ENCODE measurements at regions not wholly inside any gene's neighbourhood (a gene's known extent, or its start where the extent isn't known, plus 50 kb on each side); places are given as distances from the start of the nearest gene placed in this dataset.
A peak's percentile ranks its signal among the peaks of the same experiment; 100 is the strongest.

DNA sequence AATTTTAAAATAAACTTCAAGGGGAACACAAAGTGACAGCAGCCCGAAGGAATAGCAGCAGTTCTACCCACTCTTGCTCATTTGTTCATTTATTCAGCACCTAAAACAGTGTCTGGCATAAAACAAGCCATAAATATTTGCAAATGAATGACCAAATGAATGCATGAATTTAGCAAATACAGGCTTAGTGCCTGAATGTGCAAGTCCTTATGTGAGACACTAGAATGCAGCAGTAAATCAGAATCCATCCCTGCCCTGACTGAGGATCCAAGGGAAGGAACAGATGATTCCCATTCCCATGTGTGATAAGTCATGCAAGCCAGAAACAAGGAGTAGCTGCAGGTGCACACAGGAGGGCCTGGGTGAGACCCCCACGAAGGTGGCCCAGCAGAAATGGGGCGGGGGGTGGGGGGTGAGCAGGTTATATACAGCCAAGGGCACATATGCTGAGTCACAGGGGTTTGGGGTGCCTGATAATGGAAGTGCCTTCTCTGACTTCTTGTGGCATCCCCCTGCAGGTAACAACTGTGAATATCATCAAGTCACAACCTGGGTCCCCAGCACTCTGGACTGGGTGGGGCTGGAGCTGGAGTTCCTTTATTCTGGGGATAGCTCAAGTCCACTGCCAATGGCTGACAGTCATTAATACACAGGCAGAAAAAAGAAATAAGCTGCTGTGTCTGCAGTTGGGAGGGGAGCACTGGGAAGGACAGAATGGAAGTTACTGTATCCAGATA, 311.9 kb downstream of the TXNL1 start:
- Histone ChIP-seq H2AFZ (ENCODE audit: low read length) (peak overlapping the region; percentile 52), H3K36me3 (ENCODE audit: insufficient read depth, low read length) (no peaks in the 10 kb centered on the region), H3K4me1 (ENCODE audit: insufficient read depth, low read length) (peaks cover 21% of the 10 kb centered on the region), H3K4me3 (ENCODE audit: insufficient read depth, low read length) (no peak overlapping the region), H3K27me3 (ENCODE audit: insufficient read depth, low read length) (no peaks in the 10 kb centered on the region), H3K79me2 (ENCODE audit: insufficient read depth, low read length) (no peaks in the 10 kb centered on the region), H3K9me3 (ENCODE audit: low read depth, low read length) (no peaks in the 10 kb centered on the region), H3K4me2 (ENCODE audit: insufficient read depth, low read length) (peak overlapping the region; percentile 38), H3K27ac (ENCODE audit: low read depth, low read length) (no peak overlapping the region), H4K20me1 (ENCODE audit: insufficient read depth, low read length) (no peaks in the 10 kb centered on the region)
- no peak for TF ChIP-seq CTCF (IDR thresholded peaks at IDR 0.05; ENCODE audit: extremely low read depth, low read depth, low read length)
- DNase-seq (ENCODE audit: insufficient read length, low spot score, missing footprints), result no peak

DNA sequence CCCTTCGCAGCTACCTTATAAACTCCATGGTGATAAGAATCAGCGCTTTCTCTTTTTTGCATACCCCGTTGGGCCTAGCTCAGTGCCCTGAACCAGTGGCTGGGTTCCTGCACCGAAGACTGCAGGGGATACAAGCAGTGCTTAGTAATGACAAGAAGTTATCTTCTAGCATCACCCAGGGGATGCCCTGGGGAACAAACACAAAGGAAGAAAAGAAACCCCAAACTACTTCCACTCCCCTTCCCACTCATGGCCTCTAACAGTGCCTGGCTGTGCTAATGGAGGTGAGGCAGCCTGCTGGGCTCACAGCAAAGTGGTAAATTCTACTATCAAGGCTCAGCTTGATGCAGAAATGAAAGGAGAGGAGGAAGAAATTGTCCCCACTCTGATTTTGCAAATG, 314.7 kb downstream of the TXNL1 start:
- no peaks in the 10 kb centered on the region for H3K79me2 ChIP-seq (ENCODE audit: insufficient read depth, low read length)
- H3K27me3 ChIP-seq (ENCODE audit: insufficient read depth, low read length), result no peaks in the 10 kb centered on the region
- no peak overlapping the region for H3K4me2 ChIP-seq (ENCODE audit: insufficient read depth, low read length)
- H3K27ac ChIP-seq (ENCODE audit: low read depth, low read length), result no peak overlapping the region
- no peak for TF ChIP-seq CTCF (IDR thresholded peaks at IDR 0.05; ENCODE audit: extremely low read depth, low read depth, low read length)
- no peak overlapping the region for H2AFZ ChIP-seq (ENCODE audit: low read length)
- no peak for DNase-seq (ENCODE audit: insufficient read length, low spot score, missing footprints)
- no peak overlapping the region for H3K4me3 ChIP-seq (ENCODE audit: insufficient read depth, low read length)
- peaks cover 14% of the 10 kb centered on the region for H3K4me1 ChIP-seq (ENCODE audit: insufficient read depth, low read length)
- H3K36me3 ChIP-seq (ENCODE audit: insufficient read depth, low read length), result no peaks in the 10 kb centered on the region
- no peaks in the 10 kb centered on the region for H3K9me3 ChIP-seq (ENCODE audit: low read depth, low read length)
- H4K20me1 ChIP-seq (ENCODE audit: insufficient read depth, low read length), result no peaks in the 10 kb centered on the region

- H3K4me2 ChIP-seq (ENCODE audit: insufficient read depth, low read length), result no peak overlapping the region
- TF ChIP-seq CTCF (IDR thresholded peaks at IDR 0.05; ENCODE audit: extremely low read depth, low read depth, low read length), result no peak
- no peak overlapping the region for H2AFZ ChIP-seq (ENCODE audit: low read length)
- H3K79me2 ChIP-seq (ENCODE audit: insufficient read depth, low read length), result no peaks in the 10 kb centered on the region
- no peak overlapping the region for H3K27ac ChIP-seq (ENCODE audit: low read depth, low read length)
- no peak overlapping the region for H3K4me3 ChIP-seq (ENCODE audit: insufficient read depth, low read length)
- H3K36me3 ChIP-seq (ENCODE audit: insufficient read depth, low read length), result no peaks in the 10 kb centered on the region
- H4K20me1 ChIP-seq (ENCODE audit: insufficient read depth, low read length), result no peaks in the 10 kb centered on the region
- no peaks in the 10 kb centered on the region for H3K9me3 ChIP-seq (ENCODE audit: low read depth, low read length)
- H3K4me1 ChIP-seq (ENCODE audit: insufficient read depth, low read length), result peaks cover 10% of the 10 kb centered on the region
- DNase-seq (ENCODE audit: insufficient read length, low spot score, missing footprints), result no peak
- H3K27me3 ChIP-seq (ENCODE audit: insufficient read depth, low read length), result no peaks in the 10 kb centered on the region
Measured at GRCh38 chr18:56322406-56322805, 316.0 kb downstream of the TXNL1 start.

DNA sequence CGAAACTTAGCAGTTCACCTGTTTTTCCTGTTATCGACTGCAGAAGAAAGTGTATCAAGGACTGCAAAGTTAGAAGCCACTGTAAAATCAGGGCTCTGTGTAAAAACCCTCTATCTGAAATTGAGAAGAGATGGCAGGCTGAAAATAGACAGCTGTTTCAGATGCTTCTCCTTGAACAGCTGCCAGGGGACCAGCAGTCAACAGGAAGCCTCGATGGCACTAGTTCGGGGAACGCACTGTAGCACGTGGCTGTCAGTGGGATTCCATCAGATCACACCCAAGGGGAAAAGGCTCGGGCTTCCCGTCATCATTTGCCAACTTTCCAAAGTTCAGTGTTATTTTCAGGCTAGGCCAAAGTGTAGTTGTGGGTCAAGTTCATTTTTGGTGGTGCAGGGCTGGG, 316.9 kb downstream of the TXNL1 start:
- no peak for TF ChIP-seq CTCF (IDR thresholded peaks at IDR 0.05; ENCODE audit: extremely low read depth, low read depth, low read length)

More for the DNA sequence above, 316.9 kb downstream of the TXNL1 start:
- Histone ChIP-seq H3K27ac (ENCODE audit: low read depth, low read length) (no peak overlapping the region), H3K9me3 (ENCODE audit: low read depth, low read length) (no peaks in the 10 kb centered on the region), H3K4me2 (ENCODE audit: insufficient read depth, low read length) (no peak overlapping the region), H3K4me3 (ENCODE audit: insufficient read depth, low read length) (no peak overlapping the region), H3K27me3 (ENCODE audit: insufficient read depth, low read length) (no peaks in the 10 kb centered on the region), H3K79me2 (ENCODE audit: insufficient read depth, low read length) (no peaks in the 10 kb centered on the region), H2AFZ (ENCODE audit: low read length) (no peak overlapping the region), H4K20me1 (ENCODE audit: insufficient read depth, low read length) (no peaks in the 10 kb centered on the region), H3K4me1 (ENCODE audit: insufficient read depth, low read length) (peaks cover under 1% of the 10 kb centered on the region), H3K36me3 (ENCODE audit: insufficient read depth, low read length) (no peaks in the 10 kb centered on the region)
- no peak for DNase-seq (ENCODE audit: insufficient read length, low spot score, missing footprints)

All from osteoblast (primary cell).